ENCODE measurements at regions not wholly inside any gene's neighbourhood (a gene's known extent, or its start where the extent isn't known, plus 50 kb on each side); places are given as distances from the start of the nearest gene placed in this dataset.

- no peak for TF ChIP-seq CTCF (IDR thresholded peaks at IDR 0.05; ENCODE audit: control insufficient read depth, insufficient read depth, low read depth, low read length, missing control alignments)
- no peak for DNase-seq (ENCODE audit: low read depth)
- H3K4me3 ChIP-seq (ENCODE audit: control insufficient read depth, low read depth, low read length) = no peak overlapping the region
Observed at GRCh38 chr20:50328996-50329898, 138.6 kb downstream of the CEBPB start.

GRCh38 chr20:50329981-50330503 lies 139.4 kb downstream of the CEBPB start:
- no peak for DNase-seq (ENCODE audit: low read depth)
- no peak overlapping the region for H3K4me3 ChIP-seq (ENCODE audit: control insufficient read depth, low read depth, low read length)
- no peak for TF ChIP-seq CTCF (IDR thresholded peaks at IDR 0.05; ENCODE audit: control insufficient read depth, insufficient read depth, low read depth, low read length, missing control alignments)

- TF ChIP-seq CTCF (IDR thresholded peaks at IDR 0.05; ENCODE audit: control insufficient read depth, insufficient read depth, low read depth, low read length, missing control alignments) = no peak
- no peak overlapping the region for H3K4me3 ChIP-seq (ENCODE audit: control insufficient read depth, low read depth, low read length)
- DNase-seq (ENCODE audit: low read depth) = no peak
Observed at GRCh38 chr20:50330504-50331313, 140.1 kb downstream of the CEBPB start.

- no peak for DNase-seq (ENCODE audit: low read depth)
- no peak for TF ChIP-seq CTCF (IDR thresholded peaks at IDR 0.05; ENCODE audit: control insufficient read depth, insufficient read depth, low read depth, low read length, missing control alignments)
- H3K4me3 ChIP-seq (ENCODE audit: control insufficient read depth, low read depth, low read length) = no peak overlapping the region
Observed at GRCh38 chr20:50331469-50332363, 141.1 kb downstream of the CEBPB start.

GRCh38 chr20:50332491-50332980 lies 141.9 kb downstream of the CEBPB start:
- no peak overlapping the region for H3K4me3 ChIP-seq (ENCODE audit: control insufficient read depth, low read depth, low read length)
- no peak for TF ChIP-seq CTCF (IDR thresholded peaks at IDR 0.05; ENCODE audit: control insufficient read depth, insufficient read depth, low read depth, low read length, missing control alignments)
- DNase-seq (ENCODE audit: low read depth) = no peak
